ENCODE measurements at regions not wholly inside any gene's neighbourhood (a gene's known extent, or its start where the extent isn't known, plus 50 kb on each side); places are given as distances from the start of the nearest gene placed in this dataset.

- peak overlapping the region; percentile 18 for H3K4me3 Mint-ChIP-seq (ENCODE audit: low read depth, unreplicated experiment)
- H3K4me1 Mint-ChIP-seq (ENCODE audit: low read depth, unreplicated experiment) = peaks cover 46% of the 10 kb centered on the region
- no peak for DNase-seq
- no peak for TF ChIP-seq CTCF (IDR thresholded peaks at IDR 0.05; ENCODE audit: unreplicated experiment)
- BruUV-seq (replicated peaks) = no TSS peak
- no peaks in the 10 kb centered on the region for H3K36me3 Mint-ChIP-seq (ENCODE audit: insufficient read depth, unreplicated experiment)
- intact Hi-C loops (cut with micrococcal nuclease; ENCODE audit: unreplicated experiment) = loop anchor here (2.0 kb wide), 1 partner anchor 66 kb away; no protein-coding TSS in a partner anchor
- no peaks in the 10 kb centered on the region for H3K27me3 Mint-ChIP-seq (ENCODE audit: unreplicated experiment)
- CTCF ChIA-PET = interaction anchor here (0.5 to 0.7 kb wide), 2 partner anchors 40 to 376 kb away, joined by 4 to 5 read pairs; no protein-coding TSS in a partner anchor
- no peaks in the 10 kb centered on the region for H3K9me3 Mint-ChIP-seq (ENCODE audit: low read depth, unreplicated experiment)
- H3K27ac Mint-ChIP-seq (ENCODE audit: unreplicated experiment) = peak overlapping the region; percentile 14
Measured at GRCh38 chr1:224502459-224503160, 68.0 kb upstream of the WDR26 start.

- peak; percentile 85 for DNase-seq
- no peaks in the 10 kb centered on the region for H3K9me3 Mint-ChIP-seq (ENCODE audit: low read depth, unreplicated experiment)
- H3K27me3 Mint-ChIP-seq (ENCODE audit: unreplicated experiment) = no peaks in the 10 kb centered on the region
- no TSS peak for BruUV-seq (replicated peaks)
- peak overlapping the region; percentile 18 for H3K4me3 Mint-ChIP-seq (ENCODE audit: low read depth, unreplicated experiment)
- no peaks in the 10 kb centered on the region for H3K36me3 Mint-ChIP-seq (ENCODE audit: insufficient read depth, unreplicated experiment)
- H3K4me1 Mint-ChIP-seq (ENCODE audit: low read depth, unreplicated experiment) = peaks cover 38% of the 10 kb centered on the region
- intact Hi-C loops (cut with micrococcal nuclease; ENCODE audit: unreplicated experiment) = loop anchor here (2.0 kb wide), 1 partner anchor 67 kb away; no protein-coding TSS in a partner anchor
- peak overlapping the region; percentile 14 for H3K27ac Mint-ChIP-seq (ENCODE audit: unreplicated experiment)
- TF ChIP-seq CTCF (IDR thresholded peaks at IDR 0.05; ENCODE audit: unreplicated experiment) = peak; percentile 30
- CTCF ChIA-PET = interaction anchor here (0.7 to 0.9 kb wide), 4 partner anchors 10 to 46 kb away, joined by 3 to 4 read pairs (median 4); no protein-coding TSS in a partner anchor
Measured at GRCh38 chr1:224503161-224504118, 68.8 kb upstream of the WDR26 start.

GRCh38 chr1:224504297-224505041 lies 69.9 kb upstream of the WDR26 start:
- no peak for TF ChIP-seq CTCF (IDR thresholded peaks at IDR 0.05; ENCODE audit: unreplicated experiment)
- Mint-ChIP-seq H3K4me3 (ENCODE audit: low read depth, unreplicated experiment) (no peak overlapping the region), H3K9me3 (ENCODE audit: low read depth, unreplicated experiment) (no peaks in the 10 kb centered on the region), H3K27ac (ENCODE audit: unreplicated experiment) (no peak overlapping the region), H3K27me3 (ENCODE audit: unreplicated experiment) (no peaks in the 10 kb centered on the region), H3K4me1 (ENCODE audit: low read depth, unreplicated experiment) (peaks cover 27% of the 10 kb centered on the region), H3K36me3 (ENCODE audit: insufficient read depth, unreplicated experiment) (no peaks in the 10 kb centered on the region)
- DNase-seq = no peak
- intact Hi-C loops (cut with micrococcal nuclease; ENCODE audit: unreplicated experiment) = no loop called here
- BruUV-seq (replicated peaks) = no TSS peak
- CTCF ChIA-PET = interaction anchor here (0.6 to 0.9 kb wide), 3 partner anchors 12 to 154 kb away, joined by 3 to 4 read pairs (median 4); no protein-coding TSS in a partner anchor
